ENCODE measurements at regions not wholly inside any gene's neighbourhood (a gene's known extent, or its start where the extent isn't known, plus 50 kb on each side); places are given as distances from the start of the nearest gene placed in this dataset.

DNA sequence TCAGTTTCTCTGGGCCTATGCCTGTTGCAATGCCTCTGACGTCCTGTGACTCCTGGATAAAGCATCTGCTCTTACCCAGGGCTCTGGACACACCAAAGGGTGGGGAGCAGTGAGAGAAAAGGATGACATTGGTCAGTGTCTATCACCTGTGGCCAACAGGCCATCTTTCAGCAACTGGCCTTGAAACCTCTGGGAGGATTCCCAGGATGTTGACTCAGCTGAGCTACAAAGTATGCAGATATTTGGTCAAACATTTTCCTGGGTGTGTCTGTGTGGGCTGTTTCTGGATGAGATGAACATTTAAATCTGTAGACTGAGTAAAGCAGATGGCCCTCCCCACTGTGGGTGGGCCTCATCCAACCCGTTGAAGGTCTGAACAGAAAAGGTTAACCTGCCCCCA is 149.9 kb downstream of the SPATA19 start:
- TF ChIP-seq, protein P1, sequence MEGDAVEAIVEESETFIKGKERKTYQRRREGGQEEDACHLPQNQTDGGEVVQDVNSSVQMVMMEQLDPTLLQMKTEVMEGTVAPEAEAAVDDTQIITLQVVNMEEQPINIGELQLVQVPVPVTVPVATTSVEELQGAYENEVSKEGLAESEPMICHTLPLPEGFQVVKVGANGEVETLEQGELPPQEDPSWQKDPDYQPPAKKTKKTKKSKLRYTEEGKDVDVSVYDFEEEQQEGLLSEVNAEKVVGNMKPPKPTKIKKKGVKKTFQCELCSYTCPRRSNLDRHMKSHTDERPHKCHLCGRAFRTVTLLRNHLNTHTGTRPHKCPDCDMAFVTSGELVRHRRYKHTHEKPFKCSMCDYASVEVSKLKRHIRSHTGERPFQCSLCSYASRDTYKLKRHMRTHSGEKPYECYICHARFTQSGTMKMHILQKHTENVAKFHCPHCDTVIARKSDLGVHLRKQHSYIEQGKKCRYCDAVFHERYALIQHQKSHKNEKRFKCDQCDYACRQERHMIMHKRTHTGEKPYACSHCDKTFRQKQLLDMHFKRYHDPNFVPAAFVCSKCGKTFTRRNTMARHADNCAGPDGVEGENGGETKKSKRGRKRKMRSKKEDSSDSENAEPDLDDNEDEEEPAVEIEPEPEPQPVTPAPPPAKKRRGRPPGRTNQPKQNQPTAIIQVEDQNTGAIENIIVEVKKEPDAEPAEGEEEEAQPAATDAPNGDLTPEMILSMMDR (IDR thresholded peaks at IDR 0.05): no peak
- TF ChIP-seq POLR2A (IDR thresholded peaks at IDR 0.05): no peak
